ENCODE measurements at regions not wholly inside any gene's neighbourhood (a gene's known extent, or its start where the extent isn't known, plus 50 kb on each side); places are given as distances from the start of the nearest gene placed in this dataset.

DNA sequence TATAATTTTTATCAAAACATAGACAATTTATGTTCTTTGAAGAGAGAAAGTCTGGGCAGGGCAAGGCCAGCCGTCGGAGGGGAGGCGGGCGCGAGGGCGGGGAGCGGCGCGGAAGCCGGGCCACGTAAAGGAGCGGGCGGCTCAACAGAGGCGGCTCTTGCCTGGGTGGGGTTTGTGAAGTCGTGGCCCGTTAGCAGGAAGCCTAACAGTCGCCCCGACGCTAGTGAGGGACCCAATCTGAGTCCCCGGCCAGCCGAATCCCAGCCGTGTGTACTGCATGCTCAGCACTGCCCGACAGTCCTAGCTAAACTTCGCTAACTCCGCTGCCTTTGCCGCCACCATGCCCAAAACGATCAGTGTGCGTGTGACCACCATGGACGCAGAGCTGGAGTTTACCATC is 1129.2 kb downstream of the CDH9 start:
- H3K27me3 ChIP-seq (replicated peaks; ENCODE audit: insufficient read depth), result no peaks in the 10 kb centered on the region
- no peak overlapping the region for H3K27ac ChIP-seq
- no peak for TF ChIP-seq POLR2A (IDR thresholded peaks at IDR 0.05)
- no peak for TF ChIP-seq POLR2AphosphoS5 (IDR thresholded peaks at IDR 0.05)
- 96% methylated on average over 29 of the region's 29 CpGs for WGBS
- no peaks in the 10 kb centered on the region for H3K36me3 ChIP-seq
- H3K9me3 ChIP-seq, result no peaks in the 10 kb centered on the region
- intact Hi-C loops (cut with DNase I), result no loop called here
- no peak overlapping the region for H3K4me3 ChIP-seq
- DNase-seq (ENCODE audit: low spot score), result no peak
- no peaks in the 10 kb centered on the region for H3K4me1 ChIP-seq (replicated peaks)

DNA sequence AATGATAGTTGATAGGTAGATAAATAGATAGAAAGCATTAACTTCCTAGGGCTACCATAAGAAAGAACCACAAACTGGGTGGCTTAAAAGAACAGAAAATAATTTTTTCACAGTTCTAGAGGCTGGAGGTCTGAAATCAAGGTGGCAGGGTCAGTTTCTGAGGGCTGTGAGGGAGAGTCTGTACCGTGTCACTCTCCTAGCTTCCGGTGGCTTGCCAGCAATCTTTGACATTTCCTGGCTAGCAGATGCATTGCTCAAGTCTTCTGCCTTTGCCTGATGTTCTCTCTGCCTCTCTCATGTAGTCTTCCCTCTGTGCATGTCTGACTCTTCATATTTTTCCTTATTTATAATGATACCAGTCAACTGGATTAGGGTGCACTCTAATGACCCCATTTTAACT is 1132.7 kb downstream of the CDH9 start:
- DNase-seq (ENCODE audit: low spot score), result no peak

DNA sequence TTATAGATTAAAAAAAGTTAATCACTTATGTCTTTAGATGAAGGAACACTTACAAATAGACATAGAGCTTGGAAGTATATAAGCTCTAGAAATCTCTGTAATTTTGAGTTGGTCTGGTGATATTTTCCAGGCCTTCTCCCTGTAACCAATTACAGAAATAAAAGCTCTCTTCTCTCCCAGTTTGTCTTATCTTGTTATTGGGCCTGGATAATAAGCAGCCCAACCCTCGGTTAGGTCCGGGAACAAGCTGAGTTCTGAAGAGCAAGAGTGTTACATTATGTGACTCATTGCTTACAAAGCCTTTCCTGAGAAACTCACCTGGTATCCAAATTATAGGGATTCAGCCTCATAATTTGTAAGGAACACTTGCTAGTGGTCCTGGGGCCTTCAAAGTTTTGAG is 1146.2 kb downstream of the CDH9 start:
- no peaks in the 10 kb centered on the region for H3K4me1 ChIP-seq (replicated peaks)
- intact Hi-C loops (cut with DNase I), result no loop called here
- 28% methylated on average over 2 of the region's 2 CpGs for WGBS

More for the DNA sequence above, 1132.7 kb downstream of the CDH9 start:
- H3K27ac ChIP-seq, result no peak overlapping the region
- H3K9me3 ChIP-seq, result no peaks in the 10 kb centered on the region
- no peaks in the 10 kb centered on the region for H3K27me3 ChIP-seq (replicated peaks; ENCODE audit: insufficient read depth)
- no peaks in the 10 kb centered on the region for H3K4me1 ChIP-seq (replicated peaks)
- intact Hi-C loops (cut with DNase I), result no loop called here
- WGBS, result 58% methylated on average over 2 of the region's 2 CpGs
- no peak overlapping the region for H3K4me3 ChIP-seq
- H3K36me3 ChIP-seq, result no peaks in the 10 kb centered on the region
- TF ChIP-seq POLR2A (IDR thresholded peaks at IDR 0.05) (no peak), POLR2AphosphoS5 (IDR thresholded peaks at IDR 0.05) (no peak)
- TF ChIP-seq, protein P1, sequence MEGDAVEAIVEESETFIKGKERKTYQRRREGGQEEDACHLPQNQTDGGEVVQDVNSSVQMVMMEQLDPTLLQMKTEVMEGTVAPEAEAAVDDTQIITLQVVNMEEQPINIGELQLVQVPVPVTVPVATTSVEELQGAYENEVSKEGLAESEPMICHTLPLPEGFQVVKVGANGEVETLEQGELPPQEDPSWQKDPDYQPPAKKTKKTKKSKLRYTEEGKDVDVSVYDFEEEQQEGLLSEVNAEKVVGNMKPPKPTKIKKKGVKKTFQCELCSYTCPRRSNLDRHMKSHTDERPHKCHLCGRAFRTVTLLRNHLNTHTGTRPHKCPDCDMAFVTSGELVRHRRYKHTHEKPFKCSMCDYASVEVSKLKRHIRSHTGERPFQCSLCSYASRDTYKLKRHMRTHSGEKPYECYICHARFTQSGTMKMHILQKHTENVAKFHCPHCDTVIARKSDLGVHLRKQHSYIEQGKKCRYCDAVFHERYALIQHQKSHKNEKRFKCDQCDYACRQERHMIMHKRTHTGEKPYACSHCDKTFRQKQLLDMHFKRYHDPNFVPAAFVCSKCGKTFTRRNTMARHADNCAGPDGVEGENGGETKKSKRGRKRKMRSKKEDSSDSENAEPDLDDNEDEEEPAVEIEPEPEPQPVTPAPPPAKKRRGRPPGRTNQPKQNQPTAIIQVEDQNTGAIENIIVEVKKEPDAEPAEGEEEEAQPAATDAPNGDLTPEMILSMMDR (IDR thresholded peaks at IDR 0.05), result no peak

DNA sequence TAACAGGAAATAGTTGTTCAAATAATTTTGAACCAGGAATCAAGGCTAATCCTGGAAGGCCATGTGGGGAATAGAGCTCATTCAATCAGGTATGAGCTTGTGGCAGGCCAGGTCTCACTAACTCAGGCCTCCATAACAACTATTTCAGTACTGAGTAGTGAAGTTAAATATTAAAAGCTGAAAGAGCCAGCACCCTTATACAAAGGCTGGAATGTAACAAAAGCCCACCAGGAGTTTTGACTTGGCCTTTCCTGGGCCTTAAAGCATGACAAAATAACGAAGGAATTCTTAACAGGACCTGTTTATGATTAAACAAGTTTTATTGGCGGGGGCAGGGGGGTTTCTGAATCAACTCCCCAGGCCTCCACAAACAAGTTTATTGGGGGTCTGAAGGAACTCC is 1146.7 kb downstream of the CDH9 start:
- Histone ChIP-seq H3K4me3 (no peak overlapping the region), H3K27me3 (replicated peaks; ENCODE audit: insufficient read depth) (no peaks in the 10 kb centered on the region), H3K27ac (no peak overlapping the region), H3K36me3 (no peaks in the 10 kb centered on the region), H3K9me3 (no peaks in the 10 kb centered on the region), H3K4me1 (replicated peaks) (no peaks in the 10 kb centered on the region)
- TF ChIP-seq POLR2A (IDR thresholded peaks at IDR 0.05) (no peak), POLR2AphosphoS5 (IDR thresholded peaks at IDR 0.05) (no peak)
- TF ChIP-seq, protein P1 (IDR thresholded peaks at IDR 0.05), result no peak
- no peak for DNase-seq (ENCODE audit: low spot score)
- 31% methylated on average over 2 of the region's 2 CpGs for WGBS
- intact Hi-C loops (cut with DNase I), result no loop called here

More for the DNA sequence above, 1146.2 kb downstream of the CDH9 start:
- H3K36me3 ChIP-seq, result no peaks in the 10 kb centered on the region
- no peaks in the 10 kb centered on the region for H3K9me3 ChIP-seq
- no peak overlapping the region for H3K27ac ChIP-seq
- TF ChIP-seq POLR2A (IDR thresholded peaks at IDR 0.05) (no peak), POLR2AphosphoS5 (IDR thresholded peaks at IDR 0.05) (no peak)
- TF ChIP-seq, protein P1 (IDR thresholded peaks at IDR 0.05), result no peak
- no peak for DNase-seq (ENCODE audit: low spot score)
- no peak overlapping the region for H3K4me3 ChIP-seq
- no peaks in the 10 kb centered on the region for H3K27me3 ChIP-seq (replicated peaks; ENCODE audit: insufficient read depth)

DNA sequence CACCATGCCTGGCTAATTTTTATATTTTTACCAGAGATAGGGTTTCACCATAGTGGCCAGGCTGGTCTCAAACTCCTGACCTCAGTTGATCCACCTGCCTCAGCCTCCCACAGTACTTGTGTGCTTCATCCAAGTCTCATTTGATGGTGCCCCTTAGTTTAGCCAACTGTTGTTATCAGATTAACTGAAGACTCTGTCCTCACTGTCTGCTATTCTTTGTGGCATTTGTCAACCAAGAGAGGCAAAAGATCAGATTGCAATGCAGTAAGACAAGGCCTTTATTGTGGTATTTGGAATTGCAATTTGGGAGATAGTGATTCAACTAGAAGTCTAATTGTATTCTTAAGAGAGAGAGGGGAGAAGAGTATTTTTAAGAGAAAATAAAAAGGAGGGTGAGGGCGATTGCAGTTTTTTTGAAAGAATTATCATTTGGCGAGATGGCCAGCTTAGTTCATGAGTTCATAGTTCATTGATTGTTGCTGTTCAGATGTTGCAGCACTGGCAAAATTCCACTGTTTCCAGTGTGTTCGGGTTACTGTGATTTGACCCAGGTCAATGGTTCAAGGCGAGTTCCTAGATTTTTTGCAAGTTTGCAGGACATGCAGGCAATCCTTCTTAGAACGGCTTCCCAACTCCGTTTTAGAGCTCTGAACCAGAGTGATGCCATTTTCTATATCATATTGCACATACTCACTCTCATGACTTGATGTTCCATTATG is 1156.9 kb downstream of the CDH9 start:
- Histone ChIP-seq H3K36me3 (no peaks in the 10 kb centered on the region), H3K27me3 (replicated peaks; ENCODE audit: insufficient read depth) (no peaks in the 10 kb centered on the region), H3K9me3 (no peaks in the 10 kb centered on the region), H3K27ac (no peak overlapping the region), H3K4me1 (replicated peaks) (no peaks in the 10 kb centered on the region), H3K4me3 (no peak overlapping the region)
- no peak for TF ChIP-seq POLR2AphosphoS5 (IDR thresholded peaks at IDR 0.05)
- TF ChIP-seq, protein P1 (IDR thresholded peaks at IDR 0.05), result no peak
- no peak for TF ChIP-seq POLR2A (IDR thresholded peaks at IDR 0.05)
- 83% methylated on average over 6 of the region's 6 CpGs for WGBS
- DNase-seq (ENCODE audit: low spot score), result no peak
- intact Hi-C loops (cut with DNase I), result no loop called here

All from prostate gland (tissue), 2 donors.